ENCODE measurements at regions not wholly inside any gene's neighbourhood (a gene's known extent, or its start where the extent isn't known, plus 50 kb on each side); places are given as distances from the start of the nearest gene placed in this dataset.

GRCh38 chr2:129720360-129720759 lies 259.1 kb upstream of the RAB6C start:
- H3K4me3 ChIP-seq (ENCODE audit: low read depth, low read length): no peak overlapping the region
- TF ChIP-seq CTCF (IDR thresholded peaks at IDR 0.05; ENCODE audit: insufficient read depth, low read length): no peak
- no peak for DNase-seq (ENCODE audit: low read depth)

GRCh38 chr2:129720761-129721160 lies 258.7 kb upstream of the RAB6C start:
- TF ChIP-seq CTCF (IDR thresholded peaks at IDR 0.05; ENCODE audit: insufficient read depth, low read length): no peak
- DNase-seq (ENCODE audit: low read depth): no peak
- no peak overlapping the region for H3K4me3 ChIP-seq (ENCODE audit: low read depth, low read length)

GRCh38 chr2:129721236-129721635 lies 258.2 kb upstream of the RAB6C start:
- TF ChIP-seq CTCF (IDR thresholded peaks at IDR 0.05; ENCODE audit: insufficient read depth, low read length): no peak
- DNase-seq (ENCODE audit: low read depth): no peak
- no peak overlapping the region for H3K4me3 ChIP-seq (ENCODE audit: low read depth, low read length)

- no peak for DNase-seq (ENCODE audit: low read depth)
- no peak overlapping the region for H3K4me3 ChIP-seq (ENCODE audit: low read depth, low read length)
- no peak for TF ChIP-seq CTCF (IDR thresholded peaks at IDR 0.05; ENCODE audit: insufficient read depth, low read length)
Observed at GRCh38 chr2:129721846-129722245, 257.6 kb upstream of the RAB6C start.

GRCh38 chr2:129722306-129723019 lies 257.0 kb upstream of the RAB6C start:
- H3K4me3 ChIP-seq (ENCODE audit: low read depth, low read length): no peak overlapping the region
- DNase-seq (ENCODE audit: low read depth): no peak
- no peak for TF ChIP-seq CTCF (IDR thresholded peaks at IDR 0.05; ENCODE audit: insufficient read depth, low read length)

DNA sequence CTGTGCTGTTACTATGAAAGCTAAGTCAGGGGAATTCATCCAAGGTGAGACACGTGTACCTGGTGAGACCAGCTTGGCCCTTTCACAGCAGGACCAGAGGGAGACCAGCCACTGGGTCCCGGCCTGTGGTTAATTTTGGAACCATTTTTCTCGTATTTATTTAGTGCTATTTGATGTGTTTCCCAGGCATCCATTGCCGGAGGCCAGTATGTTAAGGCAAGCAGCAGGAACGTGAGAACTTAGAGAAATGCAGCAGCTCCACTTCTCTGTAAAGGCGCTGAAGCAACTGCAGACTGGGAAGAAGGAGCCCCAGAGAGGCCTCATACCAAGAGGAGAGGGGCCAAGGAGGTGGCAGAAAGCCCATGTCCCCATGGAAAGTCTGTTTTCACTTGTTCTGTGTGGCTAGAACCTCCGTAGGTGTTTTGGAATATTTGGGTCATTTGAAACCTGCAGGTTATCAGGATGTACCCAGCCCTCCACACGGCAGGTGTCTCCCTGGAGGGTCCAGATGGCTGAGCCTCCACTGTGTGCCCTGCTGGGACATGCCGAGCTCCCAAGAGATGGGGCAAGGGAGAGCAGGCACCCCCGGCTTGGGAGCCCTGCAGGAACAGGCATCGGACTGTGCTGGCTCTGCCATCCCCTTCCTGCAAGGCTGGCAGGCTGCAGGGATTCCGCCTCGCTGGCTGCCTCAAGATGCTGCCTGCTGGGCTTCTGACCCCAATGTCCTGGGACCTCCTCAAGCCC lies 256.0 kb upstream of the RAB6C start:
- TF ChIP-seq CTCF (IDR thresholded peaks at IDR 0.05; ENCODE audit: insufficient read depth, low read length): no peak
- no peak overlapping the region for H3K4me3 ChIP-seq (ENCODE audit: low read depth, low read length)
- no peak for DNase-seq (ENCODE audit: low read depth)

Data from fibroblast of the aortic adventitia (primary cell).